ENCODE measurements at regions not wholly inside any gene's neighbourhood (a gene's known extent, or its start where the extent isn't known, plus 50 kb on each side); places are given as distances from the start of the nearest gene placed in this dataset.

- CTCF ChIA-PET (ENCODE audit: low intra/inter-chr PET ratio), result no interaction called here
Observed at GRCh38 chr16:22732959-22733358, 81.0 kb upstream of the HS3ST2 start.

More at GRCh38 chr16:22732959-22733358, 81.0 kb upstream of the HS3ST2 start:
- intact Hi-C loops (cut with micrococcal nuclease), result no loop called here
- Histone ChIP-seq H3K27me3 (ENCODE audit: control insufficient read depth in 2 of 2, insufficient read depth in 2 of 2, low read length in 2 of 2) (peaks cover 8 to 16% of the 10 kb centered on the region in 2 experiments; a peak in 4 of 5 replicates), H2AFZ (ENCODE audit: low read depth, low read length) (no peak overlapping the region), H3K27ac (ENCODE audit: extremely low read depth, low read depth, low read length) (no peak overlapping the region), H3K4me2 (ENCODE audit: insufficient read depth, low read length) (no peak overlapping the region), H3K4me3 (no peak overlapping the region), H3K4me1 (replicated peaks in 1 of 2; ENCODE audit: control insufficient read depth in 2 of 2, insufficient read depth in 2 of 2, low read length in 2 of 2) (no peaks in the 10 kb centered on the region), H3K9ac (ENCODE audit: insufficient read depth in 1 of 2, low read depth in 2 of 2, low read length in 2 of 2) (no peak overlapping the region), H3K79me2 (ENCODE audit: control insufficient read depth, insufficient read depth, low read length) (no peaks in the 10 kb centered on the region), H3K9me3 (replicated peaks; ENCODE audit: control insufficient read depth, insufficient read depth, low read depth, low read length) (no peaks in the 10 kb centered on the region), H4K20me1 (replicated peaks; ENCODE audit: control insufficient read depth, insufficient read depth, low read length) (no peaks in the 10 kb centered on the region), H3K9me1 (ENCODE audit: control insufficient read depth, insufficient read depth, low read length) (no peaks in the 10 kb centered on the region), H3K36me3 (ENCODE audit: control insufficient read depth, insufficient read depth, low read length) (no peaks in the 10 kb centered on the region)
- no peak for ATAC-seq
- WGBS (ENCODE audit: insufficient coverage, low coverage, missing lambda C conversion rate), result 0% methylated on average over 4 of the region's 4 CpGs
- FAIRE-seq, result no peak
- BruUV-seq (replicated peaks), result no TSS peak
- DNase-seq (ENCODE audit: extremely low read depth in 1 of 4, low spot score in 3 of 4), result no peak
- in situ Hi-C loops (cut with MboI), result no loop called here
- POLR2A ChIA-PET, result interaction anchor here (1.0 kb wide), 1 partner anchor 19 kb away, joined by 3 read pairs; no protein-coding TSS in a partner anchor
- no peak for TF ChIP-seq CREB1 (IDR thresholded peaks at IDR 0.05)
- no peak for TF ChIP-seq CREB1 (CRISPR knock-in tag; IDR thresholded peaks at IDR 0.05)
- no peak for TF ChIP-seq DIDO1 (tag; IDR thresholded peaks at IDR 0.05; ENCODE audit: low read depth)
- no peak for TF ChIP-seq ATF1 (CRISPR knock-in tag; IDR thresholded peaks at IDR 0.05)
- no peak for TF ChIP-seq ATF1 (tag; IDR thresholded peaks at IDR 0.05)
- TF ChIP-seq ETV5 (CRISPR knock-in tag; IDR thresholded peaks at IDR 0.05; ENCODE audit: low read depth), result no peak
- no peak for TF ChIP-seq PKNOX1 (IDR thresholded peaks at IDR 0.05)
- TF ChIP-seq NBN (IDR thresholded peaks at IDR 0.05; ENCODE audit: low read depth), result no peak
- TF ChIP-seq E2F1 (CRISPR knock-in tag; IDR thresholded peaks at IDR 0.05), result no peak
- no peak for TF ChIP-seq BCL6 (CRISPR knock-in tag; IDR thresholded peaks at IDR 0.05)
- TF ChIP-seq MTA3 (IDR thresholded peaks at IDR 0.05; ENCODE audit: borderline replicate concordance), result no peak
- TF ChIP-seq ZNF76 (CRISPR knock-in tag; IDR thresholded peaks at IDR 0.05; ENCODE audit: borderline replicate concordance), result no peak
- no peak for TF ChIP-seq RBM15 (IDR thresholded peaks at IDR 0.05; ENCODE audit: insufficient read depth, low read length)
- no peak for TF ChIP-seq CEBPZ (IDR thresholded peaks at IDR 0.05; ENCODE audit: borderline replicate concordance, low read depth, low read length)
- no peak for TF ChIP-seq ZFX (CRISPR knock-in tag; IDR thresholded peaks at IDR 0.05)

Measured in K562 (cell line).